HG03108 (cell line): ENCODE measurements at regions not wholly inside any gene's neighbourhood (a gene's known extent, or its start where the extent isn't known, plus 50 kb on each side); places are given as distances from the start of the nearest gene placed in this dataset.
"Not testable (repeated sequence)": the region's sequence is repeated elsewhere in the genome, so short reads cannot be mapped to it uniquely, and the experiment has no call there.

ENCODE experiments used
- ATAC-seq: cut with Tn5 transposase; IDR thresholded peaks from one replicate; pipeline ENCODE4 v1.9.1; 2021; ENCODE audit warnings: moderate library complexity; ENCODE audit not compliant: unreplicated experiment

GRCh38 chr18:34461266-34461665 is 236.6 kb upstream of the NOL4 start:
- ATAC-seq: no peak

GRCh38 chr18:34467058-34467457 is 242.3 kb upstream of the NOL4 start:
- ATAC-seq: peak; percentile 59

- ATAC-seq: no peak
These were observed 229.9 kb upstream of the DTNA start for GRCh38 chr18:34480162-34480700.

DNA sequence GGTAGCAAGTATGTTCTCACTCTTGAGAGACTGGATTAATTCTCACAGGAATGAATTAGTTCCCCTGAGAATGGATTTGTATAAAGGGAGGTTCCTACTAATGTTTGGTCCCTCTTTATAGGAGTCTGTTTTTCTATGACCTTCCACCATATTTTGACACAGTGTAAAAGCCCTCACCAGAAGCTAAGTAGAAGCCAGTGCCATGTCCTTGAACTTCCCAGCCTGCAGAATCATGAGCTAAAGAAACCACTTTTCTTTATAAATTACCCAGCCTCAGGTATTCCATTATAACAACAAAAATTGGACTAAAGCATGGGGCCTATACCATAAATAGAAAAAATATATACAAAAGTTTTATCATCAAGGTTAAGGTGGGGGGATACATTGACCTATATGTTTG is 227.9 kb upstream of the DTNA start:
- ATAC-seq: no peak

GRCh38 chr18:34483198-34483597 is 226.9 kb upstream of the DTNA start:
- no peak for ATAC-seq

- no peak for ATAC-seq
These were observed 218.4 kb upstream of the DTNA start for GRCh38 chr18:34491719-34492118.

- no peak for ATAC-seq
These were observed 217.4 kb upstream of the DTNA start for GRCh38 chr18:34492652-34493051.

GRCh38 chr18:34493099-34493544 is 217.0 kb upstream of the DTNA start:
- ATAC-seq: no peak

GRCh38 chr18:34493566-34494358 is 216.3 kb upstream of the DTNA start:
- ATAC-seq: no peak

- no peak for ATAC-seq
These were observed 215.8 kb upstream of the DTNA start for GRCh38 chr18:34494359-34494696.

- ATAC-seq: no peak
These were observed 214.6 kb upstream of the DTNA start for GRCh38 chr18:34495506-34495905.

GRCh38 chr18:34501553-34501952 is 208.5 kb upstream of the DTNA start:
- ATAC-seq: no peak

- ATAC-seq: no peak
These were observed 203.9 kb upstream of the DTNA start for GRCh38 chr18:34506198-34506597.

DNA sequence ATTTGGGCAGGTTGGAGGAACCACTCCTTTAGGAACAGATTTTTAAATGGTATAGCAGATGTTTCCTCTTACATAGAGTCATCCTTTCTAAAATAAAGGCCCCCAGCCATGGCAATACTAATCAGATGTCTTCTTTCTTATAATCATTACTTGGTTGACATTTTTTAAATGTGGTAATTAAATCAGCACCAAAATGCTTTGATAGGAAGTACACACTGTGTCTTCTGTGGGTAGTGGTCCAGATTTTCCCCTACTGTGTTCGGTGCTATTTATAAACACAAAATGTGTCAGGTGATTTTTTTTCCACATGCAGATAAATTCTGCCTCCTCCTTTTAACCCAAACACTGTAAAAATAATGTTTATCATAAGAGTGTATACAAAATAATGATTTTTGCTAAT is 200.9 kb upstream of the DTNA start:
- no peak for ATAC-seq

DNA sequence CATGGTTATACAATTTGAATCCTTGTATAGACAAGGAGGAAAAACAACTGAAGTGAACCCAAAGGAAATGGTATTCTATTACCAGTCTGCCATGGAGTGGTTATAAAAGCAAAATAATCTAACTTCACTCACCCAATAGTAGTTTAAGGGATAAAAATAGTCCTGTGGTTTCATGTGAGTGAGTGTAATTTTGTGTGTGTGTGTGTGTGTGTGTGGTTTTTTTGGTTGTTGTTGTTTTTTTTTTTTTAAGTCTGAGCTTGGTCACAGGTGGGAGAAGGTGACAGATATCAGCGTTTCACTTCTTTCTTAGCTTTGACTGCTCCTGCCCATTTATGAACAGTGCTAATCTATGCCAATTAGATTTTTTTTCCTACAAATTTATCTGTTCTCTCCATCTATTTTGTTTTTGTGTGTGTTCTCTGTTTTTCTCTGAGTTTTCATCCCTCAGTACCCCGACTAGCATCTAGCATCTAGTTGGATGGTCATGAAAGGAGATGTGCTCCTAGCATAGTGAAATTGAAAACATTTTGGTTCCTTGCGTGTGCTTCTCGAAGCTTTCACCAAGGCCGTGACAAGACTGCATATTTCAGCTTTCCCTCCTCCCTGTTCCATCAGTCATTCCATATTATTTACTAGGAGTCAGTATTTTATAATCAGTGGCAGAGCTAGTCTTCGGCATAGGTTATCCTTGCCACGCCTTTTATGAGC is 200.1 kb upstream of the DTNA start:
- no peak for ATAC-seq

DNA sequence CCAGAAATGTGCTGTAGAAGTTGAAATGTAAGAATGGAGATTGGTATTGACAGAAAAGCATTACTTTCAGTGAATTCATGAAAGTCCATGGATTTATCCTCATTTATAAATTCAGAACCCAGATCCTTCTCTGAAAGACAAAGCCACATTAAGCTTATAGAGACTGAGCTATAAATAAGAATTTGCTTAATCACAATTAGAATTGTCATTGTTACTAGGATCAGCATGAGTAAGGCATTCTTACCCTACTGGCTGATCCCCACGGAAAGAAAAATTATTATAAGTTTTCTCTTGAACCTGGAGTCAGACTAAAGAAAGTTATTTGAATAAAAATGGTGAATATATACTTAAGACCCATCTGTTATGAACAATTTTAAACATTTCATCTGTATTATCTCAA is 199.2 kb upstream of the DTNA start:
- no peak for ATAC-seq

DNA sequence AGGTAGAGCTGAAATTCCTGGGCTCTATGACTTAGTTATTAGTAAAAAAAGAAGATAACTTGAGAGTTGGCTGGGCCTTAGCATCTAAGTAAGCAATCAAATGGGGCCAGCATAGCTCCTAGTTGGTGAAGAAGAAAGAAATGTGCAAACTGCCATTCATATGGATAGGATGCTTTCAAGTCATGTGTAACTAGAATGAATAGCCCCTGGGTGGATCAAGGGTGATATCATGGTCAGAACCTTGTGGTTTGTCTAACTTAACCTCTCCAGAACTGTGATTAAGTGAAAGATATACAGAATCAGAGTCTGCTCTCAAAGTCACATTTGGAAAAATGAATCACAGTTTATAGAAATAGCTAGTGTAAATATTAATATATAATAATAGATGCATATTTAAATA is 198.7 kb upstream of the DTNA start:
- ATAC-seq: no peak

GRCh38 chr18:34511879-34512278 is 198.2 kb upstream of the DTNA start:
- no peak for ATAC-seq

DNA sequence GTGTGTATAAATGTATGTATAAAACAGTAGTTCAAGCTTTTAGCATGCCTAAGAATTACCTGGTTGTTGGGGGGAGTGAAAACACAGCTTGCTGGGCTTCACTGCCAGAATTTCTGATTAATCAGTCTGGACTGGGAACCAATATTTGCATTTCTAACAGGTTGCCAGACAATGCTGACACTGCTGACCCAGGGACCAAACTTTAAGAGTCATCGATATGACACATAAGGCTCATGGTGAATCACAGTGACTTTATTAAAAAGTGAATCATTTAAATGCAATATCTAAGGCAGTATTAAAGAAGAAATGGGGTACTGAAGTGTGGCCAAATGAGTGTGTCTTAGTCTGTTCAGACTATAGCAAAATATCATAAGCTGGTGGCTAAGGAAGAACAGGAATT is 195.9 kb upstream of the DTNA start:
- ATAC-seq: no peak

DNA sequence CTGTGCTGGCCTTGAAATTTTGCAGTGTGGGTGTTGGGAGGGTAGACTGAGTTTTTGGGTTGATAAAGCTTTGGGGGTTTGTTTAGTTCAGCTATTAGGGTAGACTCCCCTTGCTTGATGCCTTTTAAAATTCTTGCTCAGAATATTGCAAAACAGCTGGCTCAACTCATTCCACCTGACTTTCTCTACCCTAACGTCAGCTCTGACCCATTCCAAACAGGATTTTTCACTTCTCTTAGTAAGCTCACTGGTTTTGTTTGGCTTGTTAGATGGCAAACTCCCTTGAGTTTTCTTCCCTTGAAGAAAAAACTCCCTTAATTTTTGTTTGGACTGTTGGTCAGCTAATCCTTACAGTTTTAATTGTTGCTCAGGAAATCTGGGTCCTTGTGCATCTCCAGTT is 195.1 kb upstream of the DTNA start:
- no peak for ATAC-seq

GRCh38 chr18:34516355-34516754 is 193.7 kb upstream of the DTNA start:
- ATAC-seq: not testable (repeated sequence)

DNA sequence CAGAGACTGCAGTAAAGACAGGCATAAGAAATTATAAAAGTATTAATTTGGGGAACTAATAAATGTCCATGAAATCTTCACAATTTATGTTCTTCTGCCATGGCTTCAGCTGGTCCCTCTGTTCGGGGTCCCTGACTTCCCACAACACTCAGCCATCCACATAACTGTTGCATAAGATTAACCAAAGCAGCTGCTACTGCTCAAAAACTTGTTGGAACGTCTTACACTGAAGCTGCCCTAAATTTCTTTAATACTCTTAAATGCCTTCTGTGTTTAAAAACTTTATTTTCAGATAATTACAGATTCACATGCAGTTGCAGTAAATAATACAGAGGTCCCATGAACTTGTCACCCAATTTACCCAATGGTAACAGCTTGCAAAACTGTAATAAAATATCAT is 193.1 kb upstream of the DTNA start:
- not testable (repeated sequence) for ATAC-seq
